Lung (tissue), 11 donors: ENCODE measurements at regions not wholly inside any gene's neighbourhood (a gene's known extent, or its start where the extent isn't known, plus 50 kb on each side); places are given as distances from the start of the nearest gene placed in this dataset.

Experiments
- ATAC-seq: fragments of 200-7000 bp; cut with Tn5 transposase; one replicate; pipeline ENCODE4 v1.9.1; 2020; ENCODE audit warnings: moderate number of reproducible peaks; ENCODE audit not compliant: insufficient read depth, low FRiP score
- DNase-seq, 3 donors: peaks; one replicate each; pipeline ENCODE4 v3.0.0-alpha.2; 2013 to 2017
- H3K27ac ChIP-seq, 2 donors: one replicate each; pipeline ENCODE4 v1.5.1; 2013; ENCODE audit warnings: mild to moderate bottlenecking in 2 of 2, moderate library complexity in 2 of 2, control low read depth in 1 of 2, inconsistent platforms in 1 of 2, low read depth in 1 of 2, low read length in 1 of 2
- H3K27me3 ChIP-seq, 3 donors: one replicate each; pipeline ENCODE4 v1.5.1; 2013; ENCODE audit warnings: low read length in 2 of 3; ENCODE audit not compliant: control insufficient read depth in 3 of 3, insufficient read depth in 3 of 3
- H3K36me3 ChIP-seq, 4 donors: one replicate each; pipeline ENCODE4 v1.5.1; 2013; ENCODE audit warnings: low read length in 4 of 4, mild to moderate bottlenecking in 1 of 4, moderate library complexity in 1 of 4; ENCODE audit not compliant: control insufficient read depth in 4 of 4, insufficient read depth in 4 of 4
- H3K4me1 ChIP-seq, 5 donors: one replicate each; pipeline ENCODE4 v1.5.1; 2013; ENCODE audit warnings: low read length in 5 of 5, mild to moderate bottlenecking in 2 of 5, moderate library complexity in 1 of 5; ENCODE audit not compliant: control insufficient read depth in 5 of 5, insufficient read depth in 5 of 5
- H3K4me3 ChIP-seq: one replicate; pipeline ENCODE4 v1.5.1; 2013; ENCODE audit warnings: mild to moderate bottlenecking, control low read depth, moderate library complexity
- H3K9ac ChIP-seq, 2 donors: one replicate each; pipeline ENCODE4 v1.5.1; 2013; ENCODE audit warnings: low read length in 2 of 2, control low read depth in 1 of 2; ENCODE audit not compliant: insufficient read depth in 1 of 2
- H3K9me3 ChIP-seq, 4 donors: one replicate each; pipeline ENCODE4 v1.5.1; 2013; ENCODE audit warnings: low read length in 3 of 4, mild to moderate bottlenecking in 1 of 4, moderate library complexity in 1 of 4; ENCODE audit not compliant: control insufficient read depth in 4 of 4, insufficient read depth in 3 of 4
- CTCF ChIP-seq: IDR thresholded peaks from 2 replicates; pipeline ENCODE4 v1.5.1; 2012; ENCODE audit warnings: mild to moderate bottlenecking; ENCODE audit errors: control extremely low read depth, extremely low read depth
- WGBS, 2 donors: extraction: QIAGEN DNeasy Blood & Tissue Kit; methylation state at CpG; one replicate each; pipeline ENCODE4 v1.1.7; 2013; 5-methylcytosine and 5-hydroxymethylcytosine counted together
- donor health status: control.
- donor health status: control.
- donor health status: Bipolar disorder and iron deficiency.
- donor health status: healthy.
- donor health status: DM: yes; HTN: yes; CAD: no.

GRCh38 chr15:69816522-69816921 is 281.2 kb downstream of the TLE3 start:
- H3K27me3 ChIP-seq = no peaks in the 10 kb centered on the region
- H3K9ac ChIP-seq = no peak overlapping the region
- DNase-seq (no peak), ATAC-seq (no peak)
- H3K27ac ChIP-seq = no peak overlapping the region
- no peaks in the 10 kb centered on the region for H3K9me3 ChIP-seq
- H3K36me3 ChIP-seq = no peaks in the 10 kb centered on the region
- TF ChIP-seq CTCF = no peak
- H3K4me3 ChIP-seq = no peak overlapping the region
- peaks cover 0 to 3% (median 0%) of the 10 kb centered on the region in 5 donors for H3K4me1 ChIP-seq
- WGBS, 2 donors = 56 to 61% methylated on average over 2 of the region's 2 CpGs

- H3K27me3 ChIP-seq = no peaks in the 10 kb centered on the region
- H3K9me3 ChIP-seq = no peaks in the 10 kb centered on the region
- peaks cover 0 to 4% (median 0%) of the 10 kb centered on the region in 5 donors for H3K4me1 ChIP-seq
- ATAC-seq (no peak), DNase-seq (no peak)
- H3K27ac ChIP-seq = no peak overlapping the region
- H3K4me3 ChIP-seq = no peak overlapping the region
- TF ChIP-seq CTCF = no peak
- WGBS, 2 donors = 93 to 96% methylated on average over 8 of the region's 8 CpGs
- H3K9ac ChIP-seq = no peak overlapping the region
- H3K36me3 ChIP-seq = no peaks in the 10 kb centered on the region
These were observed 279.2 kb downstream of the TLE3 start for GRCh38 chr15:69818529-69818928.

GRCh38 chr15:69819371-69819770 is 278.3 kb downstream of the TLE3 start:
- Histone ChIP-seq H3K9ac (no peak overlapping the region), H3K27me3 (no peaks in the 10 kb centered on the region), H3K4me1 (peaks cover 0 to 4% (median 0%) of the 10 kb centered on the region in 5 donors), H3K27ac (no peak overlapping the region), H3K36me3 (no peaks in the 10 kb centered on the region), H3K9me3 (no peaks in the 10 kb centered on the region), H3K4me3 (no peak overlapping the region)
- 91 to 92% methylated on average over 3 of the region's 3 CpGs for WGBS, 2 donors
- TF ChIP-seq CTCF = no peak
- ATAC-seq (no peak), DNase-seq (no peak)

- H3K27ac ChIP-seq = no peak overlapping the region
- ATAC-seq = no peak
- 56 to 75% methylated on average over 7 of the region's 7 CpGs for WGBS, 2 donors
- H3K9ac ChIP-seq = no peak overlapping the region
- no peak for TF ChIP-seq CTCF
- H3K4me3 ChIP-seq = no peak overlapping the region
- peak; percentile 61 to 75 (median 73) for DNase-seq
- no peaks in the 10 kb centered on the region for H3K36me3 ChIP-seq
- H3K27me3 ChIP-seq = no peaks in the 10 kb centered on the region
- no peaks in the 10 kb centered on the region for H3K9me3 ChIP-seq
- peaks cover 0 to 4% (median 0%) of the 10 kb centered on the region in 5 donors for H3K4me1 ChIP-seq
These were observed 276.9 kb downstream of the TLE3 start for GRCh38 chr15:69820819-69821218.
